Activated B cell treated with CpG ODN at 0.5 μM for 24 hours (primary cell): ENCODE measurements at regions not wholly inside any gene's neighbourhood (a gene's known extent, or its start where the extent isn't known, plus 50 kb on each side); places are given as distances from the start of the nearest gene placed in this dataset.

ENCODE experiments used
- ATAC-seq: fragments of 200-7000 bp; cut with Tn5 transposase; one replicate; pipeline ENCODE4 v1.10.0; 2021; ENCODE audit warnings: low read depth, mild to moderate bottlenecking, moderate library complexity
- CTCF ChIA-PET: fragments of 350-600 bp; sonication (Branson Sonifier 250); formaldehyde crosslinking; loops from one replicate; lab custom pipeline; 2021; ENCODE audit warnings: antibody characterized with exemption; lab: Charles Lee
- POLR2A ChIA-PET: fragments of 350-600 bp; sonication (Branson Sonifier 250); formaldehyde crosslinking; loops from one replicate; lab custom pipeline; 2021; ENCODE audit warnings: antibody characterized with exemption; lab: Charles Lee
- DNase-seq: peaks from one replicate; pipeline ENCODE4 v3.0.0; 2022
- H3K27ac Mint-ChIP-seq: one replicate; pipeline ENCODE4 v1.8.0; 2020; ENCODE audit warnings: mixed read lengths
- H3K27me3 Mint-ChIP-seq: one replicate; pipeline ENCODE4 v1.8.0; 2021; ENCODE audit warnings: mixed read lengths
- H3K36me3 Mint-ChIP-seq: one replicate; pipeline ENCODE4 v1.8.0; 2021; ENCODE audit warnings: low read depth, mixed read lengths
- H3K4me1 Mint-ChIP-seq: one replicate; pipeline ENCODE4 v1.8.0; 2021; ENCODE audit warnings: mixed read lengths
- H3K4me3 Mint-ChIP-seq: one replicate; pipeline ENCODE4 v1.8.0; 2020; ENCODE audit warnings: mild to moderate bottlenecking, mixed read lengths
- H3K9me3 Mint-ChIP-seq: one replicate; pipeline ENCODE4 v1.8.0; 2020; ENCODE audit warnings: mixed read lengths
- intact Hi-C: fragments of 100-400 bp; cut with micrococcal nuclease; formaldehyde crosslinking; loops from one replicate; pipeline ENCODE4 v1.15.1; 2024
- TF ChIP-seq, protein P1 (sequence below): fragments of 200-600 bp; IDR thresholded peaks from one replicate; pipeline ENCODE4 v1.8.0; 2022; ENCODE audit warnings: antibody characterized with exemption, mild to moderate bottlenecking

DNA sequence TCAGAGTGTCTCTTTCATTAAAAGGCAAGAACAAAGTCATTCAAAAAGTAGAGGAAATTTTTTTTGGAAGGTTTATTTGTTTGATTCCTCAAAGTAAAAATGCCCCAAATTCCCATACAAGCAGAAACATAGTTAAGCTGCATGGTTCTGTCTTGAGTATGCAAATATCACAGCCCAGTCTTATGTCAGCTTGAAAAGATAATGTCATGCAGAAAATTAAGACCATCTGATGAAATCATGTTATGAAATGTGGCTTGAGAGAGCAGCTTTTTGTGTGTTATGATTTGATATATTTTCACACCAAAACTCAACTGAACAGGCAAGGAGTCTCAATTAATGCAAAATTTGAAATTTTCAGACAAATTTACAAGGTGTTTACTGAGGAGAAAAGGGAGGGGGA lies 411.0 kb downstream of the LMO4 start:
- TF ChIP-seq, protein P1, sequence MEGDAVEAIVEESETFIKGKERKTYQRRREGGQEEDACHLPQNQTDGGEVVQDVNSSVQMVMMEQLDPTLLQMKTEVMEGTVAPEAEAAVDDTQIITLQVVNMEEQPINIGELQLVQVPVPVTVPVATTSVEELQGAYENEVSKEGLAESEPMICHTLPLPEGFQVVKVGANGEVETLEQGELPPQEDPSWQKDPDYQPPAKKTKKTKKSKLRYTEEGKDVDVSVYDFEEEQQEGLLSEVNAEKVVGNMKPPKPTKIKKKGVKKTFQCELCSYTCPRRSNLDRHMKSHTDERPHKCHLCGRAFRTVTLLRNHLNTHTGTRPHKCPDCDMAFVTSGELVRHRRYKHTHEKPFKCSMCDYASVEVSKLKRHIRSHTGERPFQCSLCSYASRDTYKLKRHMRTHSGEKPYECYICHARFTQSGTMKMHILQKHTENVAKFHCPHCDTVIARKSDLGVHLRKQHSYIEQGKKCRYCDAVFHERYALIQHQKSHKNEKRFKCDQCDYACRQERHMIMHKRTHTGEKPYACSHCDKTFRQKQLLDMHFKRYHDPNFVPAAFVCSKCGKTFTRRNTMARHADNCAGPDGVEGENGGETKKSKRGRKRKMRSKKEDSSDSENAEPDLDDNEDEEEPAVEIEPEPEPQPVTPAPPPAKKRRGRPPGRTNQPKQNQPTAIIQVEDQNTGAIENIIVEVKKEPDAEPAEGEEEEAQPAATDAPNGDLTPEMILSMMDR: no peak
- Mint-ChIP-seq H3K4me1 (no peaks in the 10 kb centered on the region), H3K27ac (no peak overlapping the region), H3K4me3 (no peak overlapping the region), H3K27me3 (no peaks in the 10 kb centered on the region), H3K36me3 (no peaks in the 10 kb centered on the region), H3K9me3 (no peaks in the 10 kb centered on the region)
- POLR2A ChIA-PET: no interaction called here
- no peak for ATAC-seq
- intact Hi-C loops: no loop called here
- no peak for DNase-seq
- CTCF ChIA-PET: no interaction called here

DNA sequence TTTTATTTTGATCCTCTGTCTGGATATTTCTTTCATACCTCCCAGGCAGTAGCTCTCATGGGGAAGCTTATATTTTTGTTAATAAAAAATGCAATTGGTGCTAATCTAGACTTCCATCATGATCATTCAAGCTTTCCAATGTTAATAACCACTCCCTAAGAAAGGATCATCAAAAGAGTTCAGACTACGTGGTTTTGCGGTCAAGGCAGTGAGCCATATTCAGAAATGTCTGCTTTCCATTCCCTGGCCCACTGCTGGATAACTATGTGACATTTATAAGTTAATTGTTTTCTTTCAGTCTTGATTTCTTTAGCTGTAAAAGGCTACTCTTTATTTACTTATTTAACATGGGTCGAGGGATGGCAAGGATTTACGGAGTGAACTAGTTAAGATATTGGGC lies 414.6 kb downstream of the LMO4 start:
- intact Hi-C loops: no loop called here
- H3K36me3 Mint-ChIP-seq: no peaks in the 10 kb centered on the region
- H3K27ac Mint-ChIP-seq: no peak overlapping the region
- DNase-seq (no peak), ATAC-seq (no peak)
- H3K9me3 Mint-ChIP-seq: no peaks in the 10 kb centered on the region
- CTCF ChIA-PET: no interaction called here
- H3K4me3 Mint-ChIP-seq: no peak overlapping the region
- POLR2A ChIA-PET: interaction anchor here (0.5 kb wide), 1 partner anchor 196 kb away, joined by 4 read pairs; no protein-coding TSS in a partner anchor
- H3K27me3 Mint-ChIP-seq: no peaks in the 10 kb centered on the region
- TF ChIP-seq, protein P1: no peak
- no peaks in the 10 kb centered on the region for H3K4me1 Mint-ChIP-seq

DNA sequence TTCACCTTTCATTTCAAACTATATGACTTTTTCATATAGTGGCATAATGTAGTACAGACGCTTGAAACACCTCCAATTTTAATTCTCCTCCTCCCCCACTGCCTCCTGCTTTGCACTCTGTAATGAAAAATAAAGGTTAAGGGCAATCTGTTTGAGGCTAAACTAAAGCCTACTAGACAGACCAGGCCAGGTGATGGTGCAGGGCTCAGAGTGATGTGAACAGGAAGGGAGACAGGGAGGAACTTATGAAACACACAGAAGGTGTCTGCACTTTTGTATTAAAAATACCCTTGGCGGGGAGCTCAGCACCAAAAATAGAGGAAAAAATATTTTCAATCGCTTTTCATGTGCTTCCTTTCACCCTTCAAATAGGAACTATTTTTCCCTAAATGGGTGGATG lies 415.4 kb downstream of the LMO4 start:
- ATAC-seq (no peak), DNase-seq (no peak)
- intact Hi-C loops: no loop called here
- Mint-ChIP-seq H3K27ac (no peak overlapping the region), H3K27me3 (no peaks in the 10 kb centered on the region), H3K36me3 (no peaks in the 10 kb centered on the region), H3K9me3 (no peaks in the 10 kb centered on the region), H3K4me3 (no peak overlapping the region), H3K4me1 (no peaks in the 10 kb centered on the region)
- TF ChIP-seq, protein P1: no peak
- CTCF ChIA-PET: no interaction called here
- POLR2A ChIA-PET: no interaction called here

DNA sequence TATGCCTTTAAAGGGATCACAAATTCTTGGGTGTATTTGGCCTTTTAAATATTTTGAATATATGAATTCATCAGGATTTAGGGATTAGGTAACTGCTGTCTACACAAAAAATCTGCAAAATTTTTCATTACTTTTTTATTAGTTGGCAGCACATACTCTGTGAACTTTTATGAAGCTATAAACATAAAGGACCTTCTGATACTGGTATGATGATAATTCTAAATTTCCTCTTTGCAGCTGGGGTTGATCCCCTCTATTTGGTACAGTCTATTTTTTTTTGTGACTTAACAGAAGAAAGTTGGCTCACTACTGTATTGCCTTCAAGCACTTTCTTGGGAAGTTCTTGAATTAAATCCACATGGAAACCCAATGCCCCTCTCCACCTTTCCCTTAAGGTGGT lies 416.1 kb downstream of the LMO4 start:
- CTCF ChIA-PET: no interaction called here
- intact Hi-C loops: no loop called here
- Mint-ChIP-seq H3K4me1 (no peaks in the 10 kb centered on the region), H3K27me3 (no peaks in the 10 kb centered on the region), H3K4me3 (no peak overlapping the region), H3K36me3 (no peaks in the 10 kb centered on the region), H3K27ac (no peak overlapping the region), H3K9me3 (no peaks in the 10 kb centered on the region)
- DNase-seq (no peak), ATAC-seq (no peak)
- TF ChIP-seq, protein P1: no peak
- POLR2A ChIA-PET: no interaction called here

DNA sequence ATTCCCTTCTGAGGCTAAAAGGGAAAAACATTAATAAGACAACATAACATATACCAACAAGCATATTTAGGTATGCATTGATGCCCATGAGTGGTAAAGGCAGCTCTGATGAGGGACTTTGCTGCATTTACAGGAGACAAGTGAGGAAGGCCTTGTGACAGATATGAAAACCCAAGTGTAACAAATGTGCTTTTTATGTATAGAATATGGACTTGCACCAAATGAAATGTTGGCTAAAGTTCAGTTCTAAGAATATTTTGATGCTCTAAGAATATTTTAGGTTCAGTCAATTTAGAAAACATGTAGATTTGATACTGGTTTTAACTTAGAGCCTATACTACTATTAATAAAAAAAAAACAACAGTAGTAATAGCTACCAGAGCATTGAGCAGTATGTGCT lies 424.7 kb downstream of the LMO4 start:
- TF ChIP-seq, protein P1: no peak
- Mint-ChIP-seq H3K27ac (no peak overlapping the region), H3K9me3 (no peaks in the 10 kb centered on the region), H3K27me3 (no peaks in the 10 kb centered on the region), H3K4me1 (peaks cover 4% of the 10 kb centered on the region), H3K4me3 (no peak overlapping the region), H3K36me3 (no peaks in the 10 kb centered on the region)
- ChIA-PET CTCF (no interaction called here), POLR2A (interaction anchor here (0.6 kb wide), 1 partner anchor 20 kb away, joined by 3 read pairs; no protein-coding TSS in a partner anchor)
- no peak for DNase-seq
- no peak for ATAC-seq
- intact Hi-C loops: loop anchor here (10.0 kb wide), 1 partner anchor 289 kb away; no protein-coding TSS in a partner anchor
